ENCODE measurements at regions not wholly inside any gene's neighbourhood (a gene's known extent, or its start where the extent isn't known, plus 50 kb on each side); places are given as distances from the start of the nearest gene placed in this dataset.

GRCh38 chrX:134747006-134747405 is 50.0 kb downstream of the PABIR2 start:
- Histone ChIP-seq H3K36me3 (ENCODE audit: control insufficient read depth in 3 of 3, insufficient read depth in 2 of 3, low read depth in 1 of 3, low read length in 3 of 3) (no peaks in the 10 kb centered on the region), H3K9me3 (ENCODE audit: control insufficient read depth in 2 of 2, insufficient read depth in 1 of 2, low read depth in 1 of 2, low read length in 1 of 2) (no peaks in the 10 kb centered on the region), H3K4me3 (ENCODE audit: low read depth in 1 of 3, low read length in 3 of 3) (no peak overlapping the region), H3K27me3 (ENCODE audit: control insufficient read depth in 3 of 3, insufficient read depth in 3 of 3, low read length in 3 of 3) (no peaks in the 10 kb centered on the region), H3K27ac (ENCODE audit: low read depth in 1 of 3, low read length in 2 of 3) (no peak overlapping the region), H3K4me1 (ENCODE audit: control insufficient read depth in 3 of 3, insufficient read depth in 2 of 3, low read depth in 1 of 3, low read length in 2 of 3) (no peaks in the 10 kb centered on the region)
- DNase-seq (peak in 1 of 2 donors; percentile 12), FAIRE-seq (no peak)
- WGBS, 3 donors = 31 to 53% (median 48%) methylated on average over 2 of the region's 2 CpGs

- Histone ChIP-seq H3K4me1 (ENCODE audit: control insufficient read depth in 3 of 3, insufficient read depth in 2 of 3, low read depth in 1 of 3, low read length in 2 of 3) (no peaks in the 10 kb centered on the region), H3K27ac (ENCODE audit: low read depth in 1 of 3, low read length in 2 of 3) (no peak overlapping the region), H3K27me3 (ENCODE audit: control insufficient read depth in 3 of 3, insufficient read depth in 3 of 3, low read length in 3 of 3) (no peaks in the 10 kb centered on the region), H3K36me3 (ENCODE audit: control insufficient read depth in 3 of 3, insufficient read depth in 2 of 3, low read depth in 1 of 3, low read length in 3 of 3) (no peaks in the 10 kb centered on the region), H3K9me3 (ENCODE audit: control insufficient read depth in 2 of 2, insufficient read depth in 1 of 2, low read depth in 1 of 2, low read length in 1 of 2) (no peaks in the 10 kb centered on the region), H3K4me3 (ENCODE audit: low read depth in 1 of 3, low read length in 3 of 3) (no peak overlapping the region)
- 84 to 90% (median 87%) methylated on average over 3 of the region's 3 CpGs for WGBS, 3 donors
- DNase-seq = no peak
- FAIRE-seq = no peak
Measured at GRCh38 chrX:134746410-134746785, 50.6 kb downstream of the PABIR2 start.

- DNase-seq (no peak), FAIRE-seq (no peak)
- Histone ChIP-seq H3K4me3 (ENCODE audit: low read depth in 1 of 3, low read length in 3 of 3) (no peak overlapping the region), H3K9me3 (ENCODE audit: control insufficient read depth in 2 of 2, insufficient read depth in 1 of 2, low read depth in 1 of 2, low read length in 1 of 2) (no peaks in the 10 kb centered on the region), H3K36me3 (ENCODE audit: control insufficient read depth in 3 of 3, insufficient read depth in 2 of 3, low read depth in 1 of 3, low read length in 3 of 3) (no peaks in the 10 kb centered on the region), H3K4me1 (ENCODE audit: control insufficient read depth in 3 of 3, insufficient read depth in 2 of 3, low read depth in 1 of 3, low read length in 2 of 3) (no peaks in the 10 kb centered on the region), H3K27ac (ENCODE audit: low read depth in 1 of 3, low read length in 2 of 3) (no peak overlapping the region), H3K27me3 (ENCODE audit: control insufficient read depth in 3 of 3, insufficient read depth in 3 of 3, low read length in 3 of 3) (no peaks in the 10 kb centered on the region)
- 71 to 92% (median 86%) methylated on average over 3 of the region's 3 CpGs for WGBS, 3 donors
Measured at GRCh38 chrX:134745636-134746409, 51.2 kb downstream of the PABIR2 start.

GRCh38 chrX:134743091-134743490 is 53.9 kb downstream of the PABIR2 start:
- H3K27me3 ChIP-seq (ENCODE audit: control insufficient read depth in 3 of 3, insufficient read depth in 3 of 3, low read length in 3 of 3) = no peaks in the 10 kb centered on the region
- DNase-seq (no peak), FAIRE-seq (no peak)
- 86 to 100% (median 96%) methylated on average over 1 of the region's 1 CpG for WGBS, 3 donors
- no peaks in the 10 kb centered on the region for H3K36me3 ChIP-seq (ENCODE audit: control insufficient read depth in 3 of 3, insufficient read depth in 2 of 3, low read depth in 1 of 3, low read length in 3 of 3)
- H3K27ac ChIP-seq (ENCODE audit: low read depth in 1 of 3, low read length in 2 of 3) = no peak overlapping the region
- H3K4me3 ChIP-seq (ENCODE audit: low read depth in 1 of 3, low read length in 3 of 3) = no peak overlapping the region
- H3K9me3 ChIP-seq (ENCODE audit: control insufficient read depth in 2 of 2, insufficient read depth in 1 of 2, low read depth in 1 of 2, low read length in 1 of 2) = no peaks in the 10 kb centered on the region
- H3K4me1 ChIP-seq (ENCODE audit: control insufficient read depth in 3 of 3, insufficient read depth in 2 of 3, low read depth in 1 of 3, low read length in 2 of 3) = no peaks in the 10 kb centered on the region

GRCh38 chrX:134742573-134742972 is 54.4 kb downstream of the PABIR2 start:
- H3K27me3 ChIP-seq (ENCODE audit: control insufficient read depth in 3 of 3, insufficient read depth in 3 of 3, low read length in 3 of 3) = no peaks in the 10 kb centered on the region
- H3K36me3 ChIP-seq (ENCODE audit: control insufficient read depth in 3 of 3, insufficient read depth in 2 of 3, low read depth in 1 of 3, low read length in 3 of 3) = no peaks in the 10 kb centered on the region
- no peaks in the 10 kb centered on the region for H3K4me1 ChIP-seq (ENCODE audit: control insufficient read depth in 3 of 3, insufficient read depth in 2 of 3, low read depth in 1 of 3, low read length in 2 of 3)
- no peak for FAIRE-seq
- DNase-seq = no peak
- H3K27ac ChIP-seq (ENCODE audit: low read depth in 1 of 3, low read length in 2 of 3) = no peak overlapping the region
- H3K9me3 ChIP-seq (ENCODE audit: control insufficient read depth in 2 of 2, insufficient read depth in 1 of 2, low read depth in 1 of 2, low read length in 1 of 2) = no peaks in the 10 kb centered on the region
- WGBS, 3 donors = 83 to 86% (median 84%) methylated on average over 2 of the region's 2 CpGs
- H3K4me3 ChIP-seq (ENCODE audit: low read depth in 1 of 3, low read length in 3 of 3) = no peak overlapping the region

- FAIRE-seq (no peak), DNase-seq (no peak)
- Histone ChIP-seq H3K4me1 (ENCODE audit: control insufficient read depth in 3 of 3, insufficient read depth in 2 of 3, low read depth in 1 of 3, low read length in 2 of 3) (no peaks in the 10 kb centered on the region), H3K27me3 (ENCODE audit: control insufficient read depth in 3 of 3, insufficient read depth in 3 of 3, low read length in 3 of 3) (no peaks in the 10 kb centered on the region), H3K36me3 (ENCODE audit: control insufficient read depth in 3 of 3, insufficient read depth in 2 of 3, low read depth in 1 of 3, low read length in 3 of 3) (no peaks in the 10 kb centered on the region), H3K4me3 (ENCODE audit: low read depth in 1 of 3, low read length in 3 of 3) (no peak overlapping the region), H3K9me3 (ENCODE audit: control insufficient read depth in 2 of 2, insufficient read depth in 1 of 2, low read depth in 1 of 2, low read length in 1 of 2) (no peaks in the 10 kb centered on the region), H3K27ac (ENCODE audit: low read depth in 1 of 3, low read length in 2 of 3) (no peak overlapping the region)
- 55 to 69% (median 61%) methylated on average over 2 of the region's 2 CpGs for WGBS, 3 donors
Measured at GRCh38 chrX:134741746-134742145, 55.3 kb downstream of the PABIR2 start.

- Histone ChIP-seq H3K27me3 (ENCODE audit: control insufficient read depth in 3 of 3, insufficient read depth in 3 of 3, low read length in 3 of 3) (no peaks in the 10 kb centered on the region), H3K4me1 (ENCODE audit: control insufficient read depth in 3 of 3, insufficient read depth in 2 of 3, low read depth in 1 of 3, low read length in 2 of 3) (no peaks in the 10 kb centered on the region), H3K4me3 (ENCODE audit: low read depth in 1 of 3, low read length in 3 of 3) (no peak overlapping the region), H3K27ac (ENCODE audit: low read depth in 1 of 3, low read length in 2 of 3) (no peak overlapping the region), H3K9me3 (ENCODE audit: control insufficient read depth in 2 of 2, insufficient read depth in 1 of 2, low read depth in 1 of 2, low read length in 1 of 2) (no peaks in the 10 kb centered on the region), H3K36me3 (ENCODE audit: control insufficient read depth in 3 of 3, insufficient read depth in 2 of 3, low read depth in 1 of 3, low read length in 3 of 3) (no peaks in the 10 kb centered on the region)
- FAIRE-seq (no peak), DNase-seq (no peak)
- 68 to 80% (median 72%) methylated on average over 8 of the region's 8 CpGs for WGBS, 3 donors
Measured at GRCh38 chrX:134738986-134739740, 57.8 kb downstream of the PABIR2 start.

GRCh38 chrX:134738445-134738844 is 58.6 kb downstream of the PABIR2 start:
- WGBS, 3 donors = 60 to 68% (median 61%) methylated on average over 3 of the region's 3 CpGs
- Histone ChIP-seq H3K27ac (ENCODE audit: low read depth in 1 of 3, low read length in 2 of 3) (no peak overlapping the region), H3K9me3 (ENCODE audit: control insufficient read depth in 2 of 2, insufficient read depth in 1 of 2, low read depth in 1 of 2, low read length in 1 of 2) (no peaks in the 10 kb centered on the region), H3K4me3 (ENCODE audit: low read depth in 1 of 3, low read length in 3 of 3) (no peak overlapping the region), H3K36me3 (ENCODE audit: control insufficient read depth in 3 of 3, insufficient read depth in 2 of 3, low read depth in 1 of 3, low read length in 3 of 3) (no peaks in the 10 kb centered on the region), H3K27me3 (ENCODE audit: control insufficient read depth in 3 of 3, insufficient read depth in 3 of 3, low read length in 3 of 3) (no peaks in the 10 kb centered on the region), H3K4me1 (ENCODE audit: control insufficient read depth in 3 of 3, insufficient read depth in 2 of 3, low read depth in 1 of 3, low read length in 2 of 3) (no peaks in the 10 kb centered on the region)
- DNase-seq (no peak), FAIRE-seq (no peak)

All from small intestine (tissue), 7 donors.